Keratinocyte (primary cell): ENCODE measurements at regions not wholly inside any gene's neighbourhood (a gene's known extent, or its start where the extent isn't known, plus 50 kb on each side); places are given as distances from the start of the nearest gene placed in this dataset.

Source experiments
- DNase-seq: peaks from one replicate; pipeline ENCODE4 v3.0.0-alpha.2; 2011; ENCODE audit warnings: low read depth, missing footprints, low spot score
- FAIRE-seq: peaks from 2 replicates; lab custom pipeline; 2011; peaks lifted over from hg19 to GRCh38; lab: Jason Lieb, UNC
- H2AFZ ChIP-seq: 2 replicates; pipeline ENCODE4 v1.6.0; 2012; ENCODE audit warnings: low read length, control low read depth, inconsistent platforms; ENCODE audit not compliant: control insufficient read depth
- H3K27ac ChIP-seq: 2 replicates; pipeline ENCODE4 v1.5.1; 2011; ENCODE audit warnings: low read length; ENCODE audit not compliant: control insufficient read depth, insufficient read depth
- H3K27me3 ChIP-seq: 3 replicates; pipeline ENCODE4 v1.6.0; 2011; ENCODE audit warnings: low read length; ENCODE audit not compliant: control insufficient read depth, insufficient read depth; ENCODE audit errors: extremely low read depth
- H3K36me3 ChIP-seq, 2 experiments: 2 replicates in 1 of 2; 3 replicates in 1 of 2; pipeline ENCODE4 v1.5.1; 2011; ENCODE audit warnings: low read length in 2 of 2, mild to moderate bottlenecking in 1 of 2; ENCODE audit not compliant: control insufficient read depth in 2 of 2, insufficient read depth in 2 of 2; ENCODE audit errors: extremely low read depth in 1 of 2
- H3K4me1 ChIP-seq: 3 replicates; pipeline ENCODE4 v1.5.1; 2011; ENCODE audit warnings: low read length; ENCODE audit not compliant: control insufficient read depth, insufficient read depth; ENCODE audit errors: extremely low read depth
- H3K4me2 ChIP-seq: 3 replicates; pipeline ENCODE4 v1.6.0; 2011; ENCODE audit warnings: low read depth, low read length; ENCODE audit not compliant: control insufficient read depth, insufficient read depth; ENCODE audit errors: extremely low read depth
- H3K4me3 ChIP-seq, 3 experiments: fragments of 200-600 bp in 1 of 3; sonication (generic) in 1 of 3; 2 replicates in 2 of 3; 3 replicates in 1 of 3; pipeline ENCODE4 v1.5.1; 2011 to 2016; ENCODE audit warnings: low read length in 3 of 3, mild to moderate bottlenecking in 3 of 3, control low read depth in 2 of 3, inconsistent platforms in 1 of 3, low read depth in 1 of 3, mixed read lengths in 1 of 3, mixed run types in 1 of 3, moderate library complexity in 1 of 3; ENCODE audit not compliant: control insufficient read depth in 2 of 3, insufficient read depth in 2 of 3; ENCODE audit errors: extremely low read depth in 1 of 3
- H3K79me2 ChIP-seq: 2 replicates; pipeline ENCODE4 v1.6.0; 2012; ENCODE audit warnings: low read length; ENCODE audit not compliant: control insufficient read depth, insufficient read depth
- H3K9ac ChIP-seq: 3 replicates; pipeline ENCODE4 v1.6.0; 2011; ENCODE audit warnings: low read length; ENCODE audit not compliant: control insufficient read depth, insufficient read depth; ENCODE audit errors: extremely low read depth
- H3K9me1 ChIP-seq: 3 replicates; pipeline ENCODE4 v1.6.0; 2011; ENCODE audit warnings: low read length; ENCODE audit not compliant: control insufficient read depth, insufficient read depth; ENCODE audit errors: extremely low read depth
- H3K9me3 ChIP-seq: 2 replicates; pipeline ENCODE4 v1.5.1; 2012; ENCODE audit warnings: low read depth, low read length; ENCODE audit not compliant: control insufficient read depth
- H4K20me1 ChIP-seq: 3 replicates; pipeline ENCODE4 v1.6.0; 2011; ENCODE audit warnings: low read length; ENCODE audit not compliant: control insufficient read depth, insufficient read depth; ENCODE audit errors: extremely low read depth
- EZH2 ChIP-seq: IDR thresholded peaks from one replicate; pipeline ENCODE4 v1.6.1; 2012; ENCODE audit warnings: inconsistent platforms, mild to moderate bottlenecking, low read length, moderate library complexity
- dilution Hi-C: fragments of 300-500 bp; cut with MboI; formaldehyde crosslinking; loops from one replicate; pipeline ENCODE4 v1.7.0; 2020; ENCODE audit warnings: low sequenced_read_pairs; ENCODE audit not compliant: extremely low pct_ligation_motif_present
- TF ChIP-seq, protein P1 (sequence below), 3 experiments: IDR thresholded peaks in 1 of 3; conservative IDR thresholded peaks in 1 of 3; optimal IDR thresholded peaks in 1 of 3; 2 replicates in 2 of 3; 3 replicates in 1 of 3; pipeline versions ENCODE3 to v1.5.1; 2011; ENCODE audit warnings: low read length in 3 of 3, mild to moderate bottlenecking in 3 of 3, moderate library complexity in 2 of 3, control low read depth in 1 of 3, inconsistent platforms in 1 of 3; ENCODE audit not compliant: insufficient read depth in 2 of 3; ENCODE audit errors: extremely low read depth in 1 of 3

DNA sequence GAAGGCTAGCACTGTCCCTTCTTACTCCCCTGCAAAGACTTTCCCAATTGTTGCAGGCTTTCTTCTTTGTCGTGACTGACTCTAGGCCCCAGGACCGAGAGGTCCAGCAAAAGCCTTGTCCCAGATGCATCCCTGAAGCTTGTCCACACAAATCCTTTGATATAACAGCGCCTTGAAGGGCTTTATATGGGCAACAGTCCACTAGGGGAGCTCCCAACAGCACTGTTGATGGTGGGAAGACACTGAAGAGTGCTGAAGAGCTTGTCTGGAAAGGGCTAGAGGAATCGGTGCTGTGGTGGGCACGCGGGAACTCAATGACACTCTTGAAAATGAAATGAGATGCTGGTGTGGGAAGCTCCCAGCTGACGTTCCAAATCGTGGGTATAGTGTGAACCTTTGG, 316.1 kb upstream of the CDH4 start:
- H3K9me3 ChIP-seq, result no peaks in the 10 kb centered on the region
- H3K4me1 ChIP-seq, result no peaks in the 10 kb centered on the region
- DNase-seq, result no peak
- no peaks in the 10 kb centered on the region for H3K79me2 ChIP-seq
- H3K27ac ChIP-seq, result no peak overlapping the region
- no peak overlapping the region for H2AFZ ChIP-seq
- H3K9me1 ChIP-seq, result no peaks in the 10 kb centered on the region
- FAIRE-seq, result no peak
- H3K9ac ChIP-seq, result no peak overlapping the region
- H4K20me1 ChIP-seq, result no peaks in the 10 kb centered on the region
- no peak overlapping the region for H3K4me2 ChIP-seq
- dilution Hi-C loops, result no loop called here
- no peaks in the 10 kb centered on the region for H3K36me3 ChIP-seq
- TF ChIP-seq, protein P1, sequence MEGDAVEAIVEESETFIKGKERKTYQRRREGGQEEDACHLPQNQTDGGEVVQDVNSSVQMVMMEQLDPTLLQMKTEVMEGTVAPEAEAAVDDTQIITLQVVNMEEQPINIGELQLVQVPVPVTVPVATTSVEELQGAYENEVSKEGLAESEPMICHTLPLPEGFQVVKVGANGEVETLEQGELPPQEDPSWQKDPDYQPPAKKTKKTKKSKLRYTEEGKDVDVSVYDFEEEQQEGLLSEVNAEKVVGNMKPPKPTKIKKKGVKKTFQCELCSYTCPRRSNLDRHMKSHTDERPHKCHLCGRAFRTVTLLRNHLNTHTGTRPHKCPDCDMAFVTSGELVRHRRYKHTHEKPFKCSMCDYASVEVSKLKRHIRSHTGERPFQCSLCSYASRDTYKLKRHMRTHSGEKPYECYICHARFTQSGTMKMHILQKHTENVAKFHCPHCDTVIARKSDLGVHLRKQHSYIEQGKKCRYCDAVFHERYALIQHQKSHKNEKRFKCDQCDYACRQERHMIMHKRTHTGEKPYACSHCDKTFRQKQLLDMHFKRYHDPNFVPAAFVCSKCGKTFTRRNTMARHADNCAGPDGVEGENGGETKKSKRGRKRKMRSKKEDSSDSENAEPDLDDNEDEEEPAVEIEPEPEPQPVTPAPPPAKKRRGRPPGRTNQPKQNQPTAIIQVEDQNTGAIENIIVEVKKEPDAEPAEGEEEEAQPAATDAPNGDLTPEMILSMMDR (optimal IDR thresholded peaks at IDR 0.05 in 1 of 3, IDR thresholded peaks at IDR 0.05 in 1 of 3, conservative IDR thresholded peaks at IDR 0.05 in 1 of 3; ENCODE audit: extremely low read depth in 1 of 3, insufficient read depth in 2 of 3, low read length in 3 of 3), result no peak
- TF ChIP-seq EZH2, result no peak
- H3K4me3 ChIP-seq, result no peak overlapping the region
- peaks cover 3% of the 10 kb centered on the region for H3K27me3 ChIP-seq

DNA sequence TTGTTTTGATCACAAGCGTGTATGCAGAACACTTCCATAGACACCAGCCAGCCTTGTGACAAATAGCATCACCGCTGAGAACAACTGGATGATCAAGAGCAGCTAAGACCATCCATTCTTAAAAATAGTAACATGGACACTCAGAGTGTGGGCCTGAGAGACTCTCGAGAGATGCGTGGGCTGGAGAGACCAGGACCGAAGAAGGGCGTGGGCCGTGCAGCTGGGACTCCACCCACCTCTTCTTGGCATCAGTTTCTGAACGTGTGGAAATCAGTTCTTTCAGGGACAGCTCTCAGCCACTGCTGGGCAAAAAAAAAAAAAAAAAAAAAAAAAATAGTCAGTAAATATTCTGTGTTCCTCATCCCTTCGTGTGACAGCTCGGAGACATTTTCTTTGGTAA, 314.5 kb upstream of the CDH4 start:
- no peaks in the 10 kb centered on the region for H3K4me1 ChIP-seq
- dilution Hi-C loops, result no loop called here
- H3K79me2 ChIP-seq, result no peaks in the 10 kb centered on the region
- no peak overlapping the region for H3K4me3 ChIP-seq
- no peaks in the 10 kb centered on the region for H4K20me1 ChIP-seq
- no peak for TF ChIP-seq EZH2
- TF ChIP-seq, protein P1 (optimal IDR thresholded peaks at IDR 0.05 in 1 of 3, IDR thresholded peaks at IDR 0.05 in 1 of 3, conservative IDR thresholded peaks at IDR 0.05 in 1 of 3; ENCODE audit: extremely low read depth in 1 of 3, insufficient read depth in 2 of 3, low read length in 3 of 3), result no peak
- H3K9me1 ChIP-seq, result no peaks in the 10 kb centered on the region
- H3K36me3 ChIP-seq, result no peaks in the 10 kb centered on the region
- H3K27ac ChIP-seq, result no peak overlapping the region
- no peaks in the 10 kb centered on the region for H3K9me3 ChIP-seq
- peaks cover 3% of the 10 kb centered on the region for H3K27me3 ChIP-seq
- no peak overlapping the region for H3K9ac ChIP-seq
- FAIRE-seq (no peak), DNase-seq (no peak)
- no peak overlapping the region for H3K4me2 ChIP-seq
- no peak overlapping the region for H2AFZ ChIP-seq
